ENCODE measurements at regions not wholly inside any gene's neighbourhood (a gene's known extent, or its start where the extent isn't known, plus 50 kb on each side); places are given as distances from the start of the nearest gene placed in this dataset.
A peak's percentile ranks its signal among the peaks of the same experiment; 100 is the strongest.

GRCh38 chr18:67695684-67696083 is 179.2 kb upstream of the DSEL start:
- Histone ChIP-seq H3K27ac (no peak overlapping the region), H3K79me2 (ENCODE audit: low read depth) (no peaks in the 10 kb centered on the region), H3K27me3 (ENCODE audit: insufficient read depth, low read depth) (no peaks in the 10 kb centered on the region), H4K20me1 (ENCODE audit: insufficient read depth) (no peaks in the 10 kb centered on the region), H3K4me2 (no peak overlapping the region), H3K4me1 (replicated peaks; ENCODE audit: insufficient read depth) (no peaks in the 10 kb centered on the region), H3F3A (ENCODE audit: insufficient read depth, low read depth) (no peaks in the 10 kb centered on the region), H2AFZ (no peak overlapping the region), H3K9me3 (ENCODE audit: insufficient read depth, low read depth) (no peaks in the 10 kb centered on the region), H3K4me3 (no peak overlapping the region), H3K9me2 (ENCODE audit: insufficient read depth) (no peaks in the 10 kb centered on the region), H3K36me3 (ENCODE audit: low read depth) (no peaks in the 10 kb centered on the region)
- no peak for DNase-seq
- no peak for TF ChIP-seq CTCF (conservative IDR thresholded peaks at IDR 0.05)
- CTCF ChIA-PET = no interaction called here
- BruUV-seq (replicated peaks) = no TSS peak
- intact Hi-C loops (cut with micrococcal nuclease; ENCODE audit: unreplicated experiment) = no loop called here
- POLR2A ChIA-PET (ENCODE audit: unreplicated experiment) = no interaction called here

- H2AFZ ChIP-seq = peak overlapping the region; percentile 31; the same call in 1 of the 2 replicates
- no peaks in the 10 kb centered on the region for H3K9me3 ChIP-seq (ENCODE audit: insufficient read depth, low read depth)
- POLR2A ChIA-PET (ENCODE audit: unreplicated experiment) = no interaction called here
- H4K20me1 ChIP-seq (ENCODE audit: insufficient read depth) = no peaks in the 10 kb centered on the region
- no peaks in the 10 kb centered on the region for H3K9me2 ChIP-seq (ENCODE audit: insufficient read depth)
- no TSS peak for BruUV-seq (replicated peaks)
- H3K36me3 ChIP-seq (ENCODE audit: low read depth) = no peaks in the 10 kb centered on the region
- no peak for DNase-seq
- no peak overlapping the region for H3K27ac ChIP-seq
- no peaks in the 10 kb centered on the region for H3F3A ChIP-seq (ENCODE audit: insufficient read depth, low read depth)
- no peaks in the 10 kb centered on the region for H3K79me2 ChIP-seq (ENCODE audit: low read depth)
- intact Hi-C loops (cut with micrococcal nuclease; ENCODE audit: unreplicated experiment) = no loop called here
- no peaks in the 10 kb centered on the region for H3K27me3 ChIP-seq (ENCODE audit: insufficient read depth, low read depth)
- H3K4me2 ChIP-seq = no peak overlapping the region
- CTCF ChIA-PET = no interaction called here
- H3K4me3 ChIP-seq = no peak overlapping the region
- TF ChIP-seq CTCF (conservative IDR thresholded peaks at IDR 0.05) (no peak), EZH2 (IDR thresholded peaks at IDR 0.05; ENCODE audit: low read depth) (no peak)
- no peaks in the 10 kb centered on the region for H3K4me1 ChIP-seq (replicated peaks; ENCODE audit: insufficient read depth)
These were observed 178.3 kb upstream of the DSEL start for GRCh38 chr18:67694787-67695186.

- POLR2A ChIA-PET (ENCODE audit: unreplicated experiment) = no interaction called here
- Histone ChIP-seq H2AFZ (no peak overlapping the region), H3K4me3 (no peak overlapping the region), H3K4me2 (no peak overlapping the region), H3K9me3 (ENCODE audit: insufficient read depth, low read depth) (no peaks in the 10 kb centered on the region), H3K79me2 (ENCODE audit: low read depth) (no peaks in the 10 kb centered on the region), H3K4me1 (replicated peaks; ENCODE audit: insufficient read depth) (no peaks in the 10 kb centered on the region), H3K36me3 (ENCODE audit: low read depth) (no peaks in the 10 kb centered on the region), H3K27me3 (ENCODE audit: insufficient read depth, low read depth) (no peaks in the 10 kb centered on the region), H3K9me2 (ENCODE audit: insufficient read depth) (no peaks in the 10 kb centered on the region), H3F3A (ENCODE audit: insufficient read depth, low read depth) (no peaks in the 10 kb centered on the region), H4K20me1 (ENCODE audit: insufficient read depth) (no peaks in the 10 kb centered on the region), H3K27ac (no peak overlapping the region)
- DNase-seq = no peak
- intact Hi-C loops (cut with micrococcal nuclease; ENCODE audit: unreplicated experiment) = no loop called here
- no TSS peak for BruUV-seq (replicated peaks)
- CTCF ChIA-PET = no interaction called here
- no peak for TF ChIP-seq EZH2 (IDR thresholded peaks at IDR 0.05; ENCODE audit: low read depth)
- TF ChIP-seq CTCF (conservative IDR thresholded peaks at IDR 0.05) = no peak
These were observed 176.3 kb upstream of the DSEL start for GRCh38 chr18:67692811-67693210.
